Pons (tissue), 1 donor: ENCODE measurements at regions not wholly inside any gene's neighbourhood (a gene's known extent, or its start where the extent isn't known, plus 50 kb on each side); places are given as distances from the start of the nearest gene placed in this dataset.
A peak's percentile ranks its signal among the peaks of the same experiment; 100 is the strongest.

Source experiments
- DNase-seq: peaks from one replicate; pipeline ENCODE4 v3.0.0-alpha.2; 2016; ENCODE audit warnings: low spot score

DNA sequence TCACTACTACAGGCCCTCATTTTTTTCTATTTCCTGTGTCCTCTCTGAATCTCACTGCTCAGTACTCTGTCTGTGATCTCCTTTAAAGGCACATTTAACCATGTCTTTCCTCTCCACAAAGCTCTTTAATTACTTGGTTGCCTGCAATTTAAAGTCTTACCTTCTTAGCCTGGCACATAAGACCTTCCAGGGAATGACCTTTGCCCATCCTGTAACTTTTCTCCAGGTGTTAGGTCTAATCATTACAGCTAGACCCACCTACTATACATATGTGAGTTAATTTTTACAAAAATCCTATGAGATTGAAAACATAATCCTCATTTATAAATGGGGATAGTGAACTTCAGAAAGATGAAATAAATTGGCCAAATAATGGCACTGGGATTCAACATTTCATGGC, 244.1 kb upstream of the RHOBTB1 start:
- no peak for DNase-seq

DNA sequence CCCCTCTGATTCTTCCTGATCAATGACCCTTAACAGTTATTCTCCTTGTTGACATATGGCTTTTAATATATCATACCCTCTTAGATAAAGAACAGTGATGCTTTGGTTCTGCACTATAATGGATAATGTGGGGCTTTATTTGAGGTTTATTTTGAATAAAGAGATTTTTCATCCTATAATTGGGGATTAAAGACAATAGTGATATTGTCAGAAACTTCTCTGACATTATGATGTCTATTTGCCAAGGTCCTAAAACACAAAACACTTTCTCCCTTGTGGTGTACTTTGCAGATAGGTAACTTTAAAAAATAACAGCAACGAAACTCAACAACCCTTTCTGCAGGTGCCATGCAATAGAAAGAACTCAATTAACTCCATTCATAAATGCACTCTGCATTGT, 243.6 kb upstream of the RHOBTB1 start:
- DNase-seq, result peak; percentile 60

DNA sequence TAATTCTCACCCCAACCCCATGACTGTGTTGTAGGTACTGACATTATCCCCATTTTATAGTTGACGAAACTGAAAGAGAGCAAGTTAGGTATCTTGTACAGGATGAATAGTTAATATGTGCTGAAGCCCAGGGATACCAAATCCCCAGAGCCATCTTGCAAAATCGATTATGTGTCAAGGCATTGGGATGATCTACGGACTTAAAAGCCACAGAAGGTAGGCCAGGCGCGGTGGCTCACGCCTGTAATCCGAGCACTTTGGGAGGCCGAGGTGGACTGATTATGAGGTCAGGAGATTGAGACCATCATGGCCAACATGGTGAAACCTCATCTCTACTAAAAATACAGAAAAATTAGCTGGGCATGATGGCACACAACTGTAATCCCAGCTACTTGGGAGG, 242.4 kb upstream of the RHOBTB1 start:
- DNase-seq, result no peak

DNA sequence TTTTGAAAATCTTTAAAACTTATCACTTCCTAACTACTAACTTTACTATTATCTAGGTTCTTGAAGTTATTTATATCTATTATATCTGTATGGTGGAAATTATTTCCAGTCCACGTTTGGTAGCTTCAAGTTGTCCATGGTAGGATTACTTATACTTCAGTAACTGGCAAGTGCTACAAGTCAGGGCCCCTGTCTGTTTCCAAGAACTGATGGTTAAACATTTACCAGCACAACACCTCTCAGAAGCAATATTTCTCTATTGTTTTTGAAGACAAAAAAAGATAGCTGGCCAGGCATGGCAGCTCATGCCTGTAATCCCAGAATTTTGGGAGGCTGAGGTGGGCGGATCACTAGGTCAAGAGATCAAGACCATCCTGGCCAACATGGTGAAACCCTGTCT, 240.4 kb upstream of the RHOBTB1 start:
- DNase-seq, result no peak

DNA sequence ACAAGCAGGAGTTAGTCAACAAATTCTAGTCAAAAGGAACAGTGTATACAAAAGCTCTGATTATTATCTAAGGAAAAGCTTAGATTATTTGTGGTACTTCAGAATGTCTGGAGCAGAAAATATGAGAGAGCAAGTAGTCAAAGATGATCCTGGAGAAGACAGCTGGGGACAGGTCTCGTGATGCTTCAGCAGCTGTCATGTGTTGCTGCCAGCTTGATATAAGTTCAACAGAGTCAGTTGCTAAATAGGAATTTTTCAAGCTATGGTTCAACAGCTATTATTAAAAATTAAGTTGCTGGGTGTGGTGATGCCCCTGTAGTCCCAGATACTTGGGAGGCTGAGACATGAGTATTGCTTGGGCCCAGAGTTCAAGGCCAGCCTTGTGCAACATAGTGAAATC, 240.0 kb upstream of the RHOBTB1 start:
- no peak for DNase-seq

DNA sequence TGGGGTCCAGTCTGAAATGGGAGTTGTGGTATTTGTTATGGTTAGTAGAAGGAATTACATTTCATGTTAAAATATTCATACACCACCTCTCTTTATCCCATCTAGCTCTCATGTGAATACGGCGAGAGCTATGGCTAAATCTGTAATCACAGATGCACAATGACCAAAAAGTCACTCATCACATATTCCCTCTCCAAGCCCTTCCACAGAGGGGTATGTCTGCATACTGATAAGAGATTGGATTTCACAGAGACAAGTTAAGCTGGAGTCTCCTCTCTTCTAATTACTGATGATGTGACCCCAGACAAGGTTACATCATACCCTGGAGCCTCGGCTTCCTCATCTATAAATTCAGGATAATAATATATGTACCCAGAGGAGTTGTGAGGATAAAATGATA, 237.8 kb upstream of the RHOBTB1 start:
- DNase-seq, result no peak

DNA sequence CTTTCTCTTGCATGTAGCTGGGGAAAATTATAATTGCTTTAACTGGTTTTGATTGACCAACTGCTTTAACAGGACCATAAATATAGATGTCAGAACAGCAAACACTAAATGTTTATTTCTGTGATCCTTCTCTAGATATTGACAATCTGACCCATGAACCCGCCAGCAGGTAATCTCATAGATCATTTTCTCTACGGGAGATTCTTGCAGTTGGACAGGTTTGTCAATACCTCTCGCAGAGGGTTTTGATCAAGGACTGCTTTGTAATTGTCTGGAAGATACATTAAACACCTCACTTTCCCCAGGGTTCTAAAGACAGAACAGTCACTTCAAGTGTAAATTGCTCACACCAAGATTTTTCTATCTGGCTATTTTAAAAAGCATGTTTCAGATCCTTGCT, 235.8 kb upstream of the RHOBTB1 start:
- DNase-seq, result no peak

DNA sequence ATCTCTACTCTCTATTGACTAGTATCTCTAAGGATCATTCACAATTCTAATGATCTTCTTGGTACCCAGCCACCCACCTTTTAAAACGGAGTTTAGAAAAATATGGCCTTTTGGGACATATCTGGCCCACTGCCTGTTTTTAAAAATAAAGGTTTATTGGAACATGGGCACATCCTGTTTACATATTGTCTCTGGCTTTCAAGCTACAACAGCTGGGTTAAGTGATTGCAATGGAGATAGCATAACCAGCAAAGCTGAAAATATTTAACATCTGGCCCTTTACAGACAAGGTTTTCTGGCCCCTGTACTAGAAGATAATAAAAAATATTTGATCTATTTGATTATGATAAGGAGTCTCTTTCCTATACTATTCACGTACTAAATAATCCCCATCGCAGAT, 232.4 kb upstream of the RHOBTB1 start:
- no peak for DNase-seq

DNA sequence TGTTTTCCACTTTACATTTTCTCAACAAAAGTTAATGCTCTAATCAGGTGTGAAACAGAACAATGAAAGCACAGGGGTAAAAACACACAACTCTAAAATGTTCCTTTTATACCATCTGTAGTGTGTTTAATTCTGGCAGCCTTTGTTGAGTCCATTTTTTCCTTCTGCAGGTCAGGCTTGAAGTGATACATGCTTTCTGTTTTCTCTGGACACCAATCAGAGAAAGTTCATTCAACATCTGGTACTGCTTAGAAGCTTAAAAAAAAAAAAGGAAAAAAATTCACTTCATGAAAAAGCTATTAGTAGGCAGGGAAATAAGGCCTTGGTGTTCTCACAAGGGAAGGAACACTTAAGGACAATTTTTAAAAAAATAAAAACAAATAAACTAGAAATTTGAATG, 231.3 kb upstream of the RHOBTB1 start:
- DNase-seq, result peak; percentile 10

DNA sequence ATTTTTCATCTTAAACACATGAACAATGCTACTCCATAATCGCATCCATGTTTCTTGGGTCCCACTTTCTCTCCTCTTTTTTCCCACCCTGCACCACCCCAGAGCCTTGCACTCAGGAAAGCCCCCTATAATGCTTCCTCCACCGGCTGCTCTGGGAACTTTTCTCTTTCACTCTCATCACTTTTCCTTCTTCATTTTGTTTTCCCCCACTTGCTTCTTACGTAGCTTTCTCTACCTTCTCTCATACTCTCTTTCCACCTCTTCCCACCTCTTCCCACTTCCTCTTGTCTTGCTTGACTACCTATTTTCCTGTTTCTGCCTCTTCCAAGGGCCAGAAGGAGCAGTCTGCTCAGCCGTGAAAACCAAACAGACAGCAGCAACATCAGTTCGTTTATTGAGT, 229.5 kb upstream of the RHOBTB1 start:
- no peak for DNase-seq

DNA sequence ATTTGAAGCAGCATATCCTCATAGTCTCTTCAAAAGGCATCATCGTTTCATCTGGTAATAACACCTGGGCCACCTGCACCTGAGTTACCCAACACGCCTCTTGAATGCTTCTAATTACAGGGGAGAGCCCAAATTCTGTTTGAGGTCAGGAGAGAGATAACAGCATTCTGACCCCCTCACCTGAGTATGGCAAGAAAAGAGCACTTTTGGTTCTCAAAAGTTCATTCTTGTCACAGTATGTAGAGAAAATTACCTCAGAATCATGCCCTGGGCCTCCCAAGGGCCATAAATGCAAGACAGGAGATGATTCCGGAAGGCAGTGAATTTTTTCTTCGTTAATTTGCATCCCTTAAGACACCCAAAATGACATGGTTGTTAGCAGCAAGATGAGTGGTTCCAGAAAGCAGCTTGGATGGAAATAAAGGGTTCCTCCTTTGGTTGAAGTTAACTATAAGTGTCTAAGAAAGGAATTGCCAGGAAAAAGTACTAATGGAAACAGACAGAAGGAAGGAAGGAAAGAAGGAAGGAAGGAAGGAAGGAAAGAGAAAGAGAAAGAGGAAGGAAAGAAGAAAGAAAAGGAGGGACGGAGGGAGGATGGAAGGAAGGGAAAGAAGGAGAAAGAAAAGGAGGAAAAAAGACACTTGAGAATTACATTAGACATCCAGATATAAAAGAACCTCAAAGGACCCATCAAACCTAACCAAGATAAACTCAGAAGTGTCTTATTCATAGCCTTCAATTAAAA, 228.4 kb upstream of the RHOBTB1 start:
- no peak for DNase-seq

DNA sequence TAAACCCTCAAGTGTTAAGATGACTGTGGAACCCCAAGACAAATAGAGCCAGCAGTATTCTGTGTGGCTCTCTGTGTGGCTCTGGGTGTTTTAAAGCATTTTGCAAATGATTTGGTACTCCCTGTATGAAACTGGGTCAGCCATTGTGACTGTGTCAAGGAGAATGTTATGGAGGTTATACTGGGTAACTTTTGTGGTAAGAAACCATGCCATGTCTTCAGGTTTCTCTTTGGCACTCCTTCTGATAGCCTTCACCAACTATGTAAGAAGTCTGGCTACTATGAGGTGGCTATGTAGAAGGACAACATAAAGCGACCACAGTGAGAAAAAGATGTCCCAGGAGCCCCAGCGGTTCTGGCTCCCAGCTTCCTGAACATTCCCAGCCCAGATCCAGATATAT, 226.6 kb upstream of the RHOBTB1 start:
- DNase-seq, result no peak

DNA sequence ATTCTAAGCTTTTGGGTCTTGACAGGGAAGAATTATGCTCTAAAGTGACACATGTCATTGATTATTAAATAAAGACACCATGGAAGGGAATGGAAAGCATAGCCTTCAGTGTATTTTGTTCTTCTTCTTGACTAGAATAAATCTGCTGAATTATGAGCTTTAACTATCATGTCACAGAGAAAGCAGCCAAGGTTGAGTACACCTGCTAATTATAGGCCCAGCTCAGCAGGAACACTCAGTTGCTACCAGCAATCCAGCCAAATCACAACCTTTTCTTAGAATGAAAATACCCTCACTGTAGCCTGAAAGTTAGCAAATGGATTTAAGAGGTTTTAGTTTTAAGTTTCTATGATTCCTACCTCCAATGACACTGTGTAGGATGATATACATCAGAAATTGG, 225.3 kb upstream of the RHOBTB1 start:
- peak; percentile 28 for DNase-seq

DNA sequence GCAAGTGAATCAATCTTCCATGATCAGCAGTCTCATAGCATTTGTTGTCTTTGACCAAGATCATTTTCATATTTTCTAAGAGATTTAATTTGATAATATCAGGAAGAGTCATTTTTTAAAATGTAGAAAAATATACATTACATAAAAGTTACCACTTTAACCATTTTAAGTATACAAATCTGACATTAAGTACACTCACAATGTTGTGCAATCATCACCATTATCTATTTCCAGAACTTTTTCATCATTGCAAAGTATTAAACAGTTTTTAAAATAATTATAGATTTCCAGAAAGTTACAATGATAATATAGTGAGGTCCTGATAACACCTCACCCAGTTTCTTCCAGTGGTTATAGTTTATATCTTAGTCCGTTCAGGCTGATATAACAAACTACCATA, 222.5 kb upstream of the RHOBTB1 start:
- no peak for DNase-seq

DNA sequence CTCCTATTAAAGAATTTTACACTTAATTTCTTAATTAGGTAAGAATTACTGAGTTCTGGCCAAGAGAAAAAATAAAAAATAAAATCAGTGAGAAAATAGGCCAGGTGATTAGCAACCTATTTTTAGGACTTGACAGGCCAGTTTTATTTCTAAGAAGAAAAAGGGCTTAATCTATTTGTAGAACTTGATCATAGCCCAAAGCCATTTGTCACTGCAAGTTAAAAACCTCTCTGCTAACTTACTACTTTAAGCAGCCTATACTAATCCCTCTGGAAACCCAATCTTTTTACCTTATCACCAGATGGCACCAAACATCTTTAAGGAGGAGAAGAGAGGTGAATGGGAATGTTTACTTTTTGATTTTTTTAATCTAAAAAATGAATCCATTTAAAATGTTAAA, 222.1 kb upstream of the RHOBTB1 start:
- no peak for DNase-seq

DNA sequence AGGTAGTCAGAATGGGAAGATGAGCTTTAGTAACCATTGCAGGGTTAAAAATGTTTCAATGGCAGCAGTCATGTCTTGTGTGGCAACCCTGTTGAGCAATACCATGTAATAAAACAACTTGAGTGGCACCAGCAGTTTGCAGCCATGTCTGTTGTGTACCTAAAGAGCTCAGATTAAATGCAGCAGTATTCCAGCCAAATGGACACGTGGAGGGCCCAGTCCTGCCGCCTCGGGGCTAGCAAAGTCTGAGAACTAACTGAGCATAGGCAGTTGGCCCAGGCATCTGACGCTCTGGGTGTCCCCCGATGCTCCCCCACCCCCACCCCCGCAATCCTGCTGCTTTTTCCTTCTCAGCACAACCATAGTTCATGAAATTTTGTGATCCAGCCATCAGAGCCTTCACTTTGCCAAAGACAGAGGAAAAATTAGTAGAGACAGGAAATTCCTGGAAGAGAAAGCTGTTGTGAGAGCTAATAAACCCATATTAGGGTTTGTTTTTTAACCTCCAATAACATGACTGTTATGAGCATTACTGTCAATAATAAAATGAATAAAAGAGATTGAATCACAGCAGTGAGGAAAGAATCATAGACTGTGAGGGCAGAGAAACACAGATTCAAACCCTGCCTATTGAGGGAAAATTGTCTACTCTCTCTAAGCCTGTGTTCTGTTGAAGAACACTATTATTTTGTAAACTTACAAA, 220.6 kb upstream of the RHOBTB1 start:
- no peak for DNase-seq

DNA sequence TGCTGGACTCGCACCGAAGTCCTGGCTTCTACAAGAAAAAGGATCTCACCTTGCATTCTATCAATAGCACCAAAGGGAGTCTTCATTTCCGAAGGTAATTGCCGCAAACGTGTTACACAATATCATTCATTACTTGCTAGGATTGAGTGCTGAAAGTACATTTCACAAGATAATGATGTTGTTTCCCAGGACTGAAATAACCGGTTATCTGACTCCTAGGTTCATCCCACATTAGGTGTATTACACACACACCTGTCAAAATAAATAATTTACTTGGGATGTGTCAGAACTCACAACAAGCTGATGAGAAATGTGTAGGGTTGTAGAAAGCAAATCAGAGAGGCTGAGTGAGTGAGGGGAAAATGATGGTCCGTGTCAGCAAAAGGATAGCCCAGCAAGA, 219.4 kb upstream of the RHOBTB1 start:
- DNase-seq, result no peak

DNA sequence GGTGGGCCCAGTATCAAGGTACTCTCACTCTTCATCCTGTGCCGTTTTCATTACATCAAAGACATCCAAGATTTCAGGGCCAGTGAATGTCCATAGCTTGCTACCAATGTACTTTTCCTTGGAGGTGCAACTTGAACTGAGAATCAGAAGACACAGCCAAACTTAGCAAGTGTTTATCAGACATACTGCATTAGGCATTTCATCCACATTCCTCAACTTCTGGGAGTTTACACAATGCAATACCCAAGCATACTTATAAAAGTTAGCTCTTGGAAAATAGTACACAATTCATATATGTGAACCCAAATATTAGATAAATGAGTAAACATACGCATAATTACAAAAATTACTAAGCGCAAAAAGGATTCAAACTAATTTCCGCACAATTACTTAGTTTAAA, 216.3 kb upstream of the RHOBTB1 start:
- DNase-seq, result no peak

DNA sequence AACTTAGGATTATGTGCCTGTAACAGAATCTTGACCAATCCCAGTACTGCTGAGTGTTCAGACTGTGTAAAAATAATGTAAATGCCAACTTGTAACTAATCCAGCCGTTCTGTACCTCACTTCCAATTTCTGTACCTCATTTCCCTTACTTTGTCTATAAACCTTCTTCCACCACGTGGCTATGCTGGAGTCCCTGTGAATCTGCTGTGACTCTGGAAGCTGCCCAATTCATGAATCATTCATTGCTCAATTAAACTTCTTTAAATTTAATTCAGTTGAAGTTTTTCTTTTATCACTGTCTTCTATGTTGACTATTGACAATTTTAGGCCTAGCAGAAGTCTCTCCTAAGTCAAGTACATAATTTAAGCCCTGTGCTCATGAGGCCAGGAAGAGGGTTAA, 215.3 kb upstream of the RHOBTB1 start:
- DNase-seq, result no peak

DNA sequence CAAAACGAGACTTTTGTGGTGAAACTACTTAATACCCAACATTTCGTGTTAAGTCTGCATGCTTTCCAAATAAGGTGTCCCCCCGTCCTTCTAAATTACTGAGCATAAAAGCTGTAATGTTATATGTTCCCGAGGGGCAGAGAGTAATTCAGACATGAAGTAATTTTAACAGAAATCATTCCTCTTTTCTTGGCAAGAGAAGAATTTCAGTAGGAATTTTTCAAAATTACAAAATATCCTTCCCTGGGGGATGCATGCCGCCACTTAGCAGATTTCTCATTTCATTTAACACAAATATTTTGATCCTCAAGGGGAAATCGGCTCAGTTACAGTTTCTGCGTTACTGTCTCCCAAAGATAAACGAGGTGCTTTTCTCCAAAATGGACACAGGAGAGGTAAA, 213.2 kb upstream of the RHOBTB1 start:
- no peak for DNase-seq

DNA sequence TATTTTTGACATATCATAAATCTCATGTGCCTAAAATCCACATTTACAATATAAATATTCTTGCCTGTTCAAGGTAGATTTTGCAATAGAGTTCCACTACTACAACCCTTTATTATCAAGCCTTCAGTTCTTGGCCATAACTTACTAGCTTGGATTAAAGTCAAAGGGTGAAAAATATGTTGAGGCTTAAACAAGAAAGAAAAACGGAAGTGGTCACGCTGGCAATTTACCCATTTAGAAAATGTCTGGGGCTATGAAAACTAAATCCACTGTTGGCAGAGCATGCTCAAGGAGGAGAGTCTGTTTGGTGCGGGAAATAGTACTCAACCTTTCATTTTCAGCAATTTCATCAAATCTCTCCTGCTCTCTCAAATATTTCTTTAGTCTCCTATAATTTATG, 209.8 kb upstream of the RHOBTB1 start:
- no peak for DNase-seq

DNA sequence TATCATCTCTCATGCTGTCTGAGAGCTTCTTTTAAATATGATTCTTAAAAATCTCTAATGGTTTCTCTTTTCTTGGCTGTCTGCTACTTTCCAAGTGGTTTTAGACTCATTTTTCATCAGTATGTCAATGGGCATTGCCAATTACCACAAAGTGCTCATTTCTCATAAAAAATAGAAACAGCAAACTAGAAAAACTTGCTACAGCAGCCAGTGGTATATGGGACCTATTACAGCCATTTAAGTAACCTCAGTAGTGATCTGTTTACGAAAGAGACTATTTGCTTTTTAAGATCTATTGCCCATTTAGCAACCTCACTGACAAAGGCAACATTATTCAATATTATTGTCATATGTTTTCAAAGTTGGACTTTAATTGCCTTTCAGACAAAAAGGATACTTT, 207.1 kb upstream of the RHOBTB1 start:
- DNase-seq, result no peak

DNA sequence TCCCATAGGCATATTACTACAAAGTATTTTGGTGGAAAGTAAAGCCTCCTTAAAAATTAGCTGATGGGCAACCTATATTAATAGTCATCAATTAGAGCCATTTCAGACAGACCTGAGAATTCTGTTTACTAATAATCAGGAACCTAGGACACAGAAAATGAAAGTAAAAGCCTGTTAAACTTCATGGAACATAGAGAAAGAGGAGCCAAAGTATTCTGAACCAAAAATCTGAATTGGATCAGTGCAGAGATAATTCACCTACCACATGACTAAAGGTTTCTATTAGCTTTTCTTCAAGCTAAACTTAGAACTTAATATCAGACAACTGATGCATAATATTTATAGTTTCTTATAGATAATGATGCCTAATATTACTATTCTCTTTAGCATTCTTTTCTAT, 204.5 kb upstream of the RHOBTB1 start:
- no peak for DNase-seq

DNA sequence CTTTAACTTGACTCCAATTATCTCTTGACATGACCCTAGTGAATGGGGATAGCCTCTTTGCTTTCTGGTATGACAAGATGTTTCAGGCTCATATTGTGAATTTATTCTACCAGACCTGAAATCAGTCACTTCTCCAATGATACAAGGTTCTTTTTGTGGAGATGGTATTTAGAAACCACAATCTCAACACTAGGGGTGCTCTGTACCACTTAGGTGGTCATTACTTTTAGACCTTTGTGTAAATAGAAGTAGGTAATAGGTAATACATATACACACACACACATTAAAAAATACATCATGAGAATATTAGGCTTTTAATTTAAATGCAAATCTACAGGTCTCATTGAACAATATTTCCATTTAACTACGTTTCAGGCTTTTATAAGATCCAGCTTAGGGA, 199.0 kb upstream of the RHOBTB1 start:
- no peak for DNase-seq
